B cell (primary cell): ENCODE measurements at regions not wholly inside any gene's neighbourhood (a gene's known extent, or its start where the extent isn't known, plus 50 kb on each side); places are given as distances from the start of the nearest gene placed in this dataset.

Experiments used
- ATAC-seq: fragments of 200-7000 bp; cut with Tn5 transposase; one replicate; pipeline ENCODE4 v1.10.0; 2021; ENCODE audit warnings: low read depth, mild to moderate bottlenecking, moderate number of reproducible peaks, moderate library complexity
- CTCF ChIA-PET: fragments of 350-600 bp; sonication (Branson Sonifier 250); formaldehyde crosslinking; loops from one replicate; lab custom pipeline; 2021; ENCODE audit warnings: antibody characterized with exemption, inconsistent platforms; lab: Charles Lee
- POLR2A ChIA-PET: fragments of 350-600 bp; sonication (Branson Sonifier 250); formaldehyde crosslinking; loops from one replicate; lab custom pipeline; 2021; ENCODE audit warnings: antibody characterized with exemption; lab: Charles Lee
- DNase-seq: peaks from one replicate; pipeline ENCODE4 v3.0.0; 2013
- H2AFZ ChIP-seq: 2 replicates; pipeline ENCODE4 v1.6.1; 2012; ENCODE audit warnings: mild to moderate bottlenecking, low read depth, low read length; ENCODE audit not compliant: insufficient read depth, poor library complexity, severe bottlenecking
- H3K27ac ChIP-seq, 2 donors: 1 replicate in 1 of 2; 2 replicates in 1 of 2; pipeline ENCODE4 v1.5.1; 2012 to 2013; ENCODE audit warnings: low read length in 2 of 2, mild to moderate bottlenecking in 2 of 2, moderate library complexity in 1 of 2
- H3K27me3 ChIP-seq, 4 experiments: fragments of 200-600 bp in 1 of 4; sonication (generic) in 1 of 4; replicated peaks in 1 of 4; 1 replicate in 2 of 4; 2 replicates in 2 of 4; pipeline versions ENCODE4 v1.6.1 to v1.7.0; 2013 to 2016; ENCODE audit warnings: low read length in 3 of 4, mild to moderate bottlenecking in 2 of 4, mixed read lengths in 1 of 4, moderate library complexity in 1 of 4; ENCODE audit not compliant: insufficient read depth in 4 of 4, control insufficient read depth in 3 of 4; ENCODE audit errors: control extremely low read depth in 1 of 4
- H3K36me3 ChIP-seq, 2 experiments: replicated peaks in 1 of 2; 1 replicate in 1 of 2; 2 replicates in 1 of 2; pipeline versions ENCODE4 v1.6.1 to v1.7.1; 2013; ENCODE audit warnings: low read length in 1 of 2; ENCODE audit not compliant: insufficient read depth in 2 of 2, control insufficient read depth in 1 of 2; ENCODE audit errors: control extremely low read depth in 1 of 2, extremely low read depth in 1 of 2
- H3K4me1 ChIP-seq, 2 donors: fragments of 200-600 bp in 1 of 2; sonication (generic) in 1 of 2; 1 replicate in 1 of 2; 2 replicates in 1 of 2; pipeline versions ENCODE4 v1.5.1 to v1.6.1; 2013 to 2017; ENCODE audit warnings: low read length in 2 of 2; ENCODE audit not compliant: control insufficient read depth in 2 of 2, insufficient read depth in 2 of 2
- H3K4me2 ChIP-seq: replicated peaks from 2 replicates; pipeline ENCODE3; 2012; ENCODE audit warnings: mild to moderate bottlenecking, low read depth, low read length; ENCODE audit not compliant: poor library complexity, severe bottlenecking
- H3K4me3 ChIP-seq, 5 experiments: fragments of 200-600 bp in 1 of 5; sonication (generic) in 1 of 5; 1 replicate in 3 of 5; 2 replicates in 2 of 5; pipeline versions ENCODE4 v1.5.1 to v1.7.0; 2011 to 2016; ENCODE audit warnings: low read length in 4 of 5, mild to moderate bottlenecking in 4 of 5, low read depth in 2 of 5, control low read depth in 1 of 5, moderate library complexity in 1 of 5; ENCODE audit not compliant: insufficient read depth in 1 of 5; ENCODE audit errors: control extremely low read depth in 1 of 5, extremely low read depth in 1 of 5
- H3K79me2 ChIP-seq: fragments of 200-600 bp; sonication (generic); one replicate; pipeline ENCODE4 v1.6.0; 2016; ENCODE audit warnings: low read length; ENCODE audit not compliant: control insufficient read depth, insufficient read depth
- H3K9ac ChIP-seq: fragments of 200-600 bp; sonication (generic); 2 replicates; pipeline ENCODE4 v1.6.1; 2017; ENCODE audit warnings: mild to moderate bottlenecking, low read length, moderate library complexity
- H3K9me3 ChIP-seq, 3 donors: one replicate each; pipeline versions ENCODE4 v1.6.1 to v1.7.1; 2013; ENCODE audit warnings: low read length in 2 of 3; ENCODE audit not compliant: control insufficient read depth in 2 of 3, insufficient read depth in 1 of 3; ENCODE audit errors: control extremely low read depth in 1 of 3
- H4K20me1 ChIP-seq: 2 replicates; pipeline ENCODE4 v1.6.0; 2012; ENCODE audit warnings: mild to moderate bottlenecking, low read length; ENCODE audit not compliant: insufficient read depth, control insufficient read depth, poor library complexity, severe bottlenecking
- H3K27ac Mint-ChIP-seq: one replicate; pipeline ENCODE4 v1.8.0; 2021; ENCODE audit warnings: mixed read lengths
- H3K27me3 Mint-ChIP-seq: one replicate; pipeline ENCODE4 v1.8.0; 2021; ENCODE audit warnings: mixed read lengths
- H3K4me1 Mint-ChIP-seq: one replicate; pipeline ENCODE4 v1.8.0; 2021; ENCODE audit warnings: mixed read lengths
- H3K4me3 Mint-ChIP-seq: one replicate; pipeline ENCODE4 v1.8.0; 2021; ENCODE audit warnings: mixed read lengths
- H3K9me3 Mint-ChIP-seq: one replicate; pipeline ENCODE4 v1.8.0; 2022; ENCODE audit warnings: mixed read lengths; ENCODE audit not compliant: insufficient read depth
- CTCF ChIP-seq: fragments of 200-600 bp; IDR thresholded peaks from one replicate; pipeline ENCODE4 v1.8.0; 2022; ENCODE audit warnings: antibody characterized with exemption, mild to moderate bottlenecking
- EZH2 ChIP-seq: IDR thresholded peaks from 2 replicates; pipeline ENCODE4 v1.6.1; 2012; ENCODE audit warnings: borderline replicate concordance, low read depth, mild to moderate bottlenecking, moderate library complexity, low read length; ENCODE audit not compliant: insufficient read depth, poor library complexity, severe bottlenecking
- whole genome bisulfite sequencing: methylation state at CpG from one replicate; pipeline ENCODE4 v1.1.5; 2013; ENCODE audit warnings: missing lambda C conversion rate; ENCODE audit not compliant: insufficient coverage; 5-methylcytosine and 5-hydroxymethylcytosine counted together
- intact Hi-C: fragments of 100-400 bp; cut with micrococcal nuclease; formaldehyde crosslinking; loops from one replicate; pipeline ENCODE4 v1.10.0; 2022

GRCh38 chr12:89228491-89228890 lies 123.8 kb downstream of the DUSP6 start:
- no CpG with 5 or more reads among the region's 3 CpGs for WGBS
- no peak overlapping the region for H3K27ac ChIP-seq
- CTCF ChIA-PET, result no interaction called here
- no peak overlapping the region for H2AFZ ChIP-seq
- intact Hi-C loops, result no loop called here
- H3K4me2 ChIP-seq, result no peak overlapping the region
- no peak overlapping the region for H3K9ac ChIP-seq
- Mint-ChIP-seq H3K9me3 (no peaks in the 10 kb centered on the region), H3K27ac (no peak overlapping the region), H3K27me3 (peaks cover 25% of the 10 kb centered on the region), H3K4me3 (no peak overlapping the region), H3K4me1 (peaks cover 2% of the 10 kb centered on the region)
- TF ChIP-seq CTCF, result no peak
- TF ChIP-seq EZH2, result no peak
- POLR2A ChIA-PET, result no interaction called here
- no peak overlapping the region for H3K4me3 ChIP-seq
- ATAC-seq (no peak), DNase-seq (no peak)
- H3K4me1 ChIP-seq, result no peaks in the 10 kb centered on the region
- no peaks in the 10 kb centered on the region for H3K79me2 ChIP-seq
- H3K27me3 ChIP-seq, result no peaks in the 10 kb centered on the region
- H3K9me3 ChIP-seq, result no peaks in the 10 kb centered on the region
- H3K36me3 ChIP-seq, result no peaks in the 10 kb centered on the region
- H4K20me1 ChIP-seq, result no peaks in the 10 kb centered on the region

- Histone ChIP-seq H3K4me2 (no peak overlapping the region), H4K20me1 (no peaks in the 10 kb centered on the region), H3K9me3 (peaks cover 0 to 3% (median 0%) of the 10 kb centered on the region in 3 donors), H3K27ac (no peak overlapping the region), H3K4me3 (no peak overlapping the region), H3K36me3 (no peaks in the 10 kb centered on the region), H3K9ac (no peak overlapping the region), H3K27me3 (no peaks in the 10 kb centered on the region), H2AFZ (no peak overlapping the region), H3K79me2 (no peaks in the 10 kb centered on the region), H3K4me1 (no peaks in the 10 kb centered on the region)
- DNase-seq (no peak), ATAC-seq (no peak)
- Mint-ChIP-seq H3K27ac (no peak overlapping the region), H3K9me3 (no peaks in the 10 kb centered on the region), H3K27me3 (peaks cover 27% of the 10 kb centered on the region), H3K4me1 (peaks cover 2% of the 10 kb centered on the region), H3K4me3 (no peak overlapping the region)
- no CpG with 5 or more reads among the region's 2 CpGs for WGBS
- CTCF ChIA-PET, result interaction anchor here (1.3 kb wide), 1 partner anchor 8 kb away, joined by 3 read pairs; no protein-coding TSS in a partner anchor
- TF ChIP-seq CTCF, result no peak
- no peak for TF ChIP-seq EZH2
- POLR2A ChIA-PET, result no interaction called here
- intact Hi-C loops, result no loop called here
Observed at GRCh38 chr12:89227774-89228173, 124.5 kb downstream of the DUSP6 start.
